ENCODE measurements at regions not wholly inside any gene's neighbourhood (a gene's known extent, or its start where the extent isn't known, plus 50 kb on each side); places are given as distances from the start of the nearest gene placed in this dataset.

DNA sequence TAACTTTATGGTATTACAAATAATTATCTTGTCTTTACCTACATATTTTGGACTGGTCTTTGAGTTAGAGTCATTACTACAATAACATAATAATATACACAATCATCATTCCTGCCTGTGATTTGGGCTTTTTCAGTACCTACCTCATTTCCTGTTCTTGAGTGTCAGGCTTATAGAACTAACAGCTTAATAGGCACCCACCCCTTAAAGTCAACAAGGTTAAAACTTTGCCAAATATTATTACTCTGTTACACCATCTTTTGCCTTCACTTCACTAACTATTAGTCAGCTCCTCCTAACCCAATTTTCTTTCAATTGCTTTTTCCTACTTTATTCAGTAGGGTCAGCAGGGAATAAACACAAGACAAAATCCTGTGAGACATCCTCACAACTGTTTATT is 488.7 kb upstream of the AGTR1 start (continued):
- TF ChIP-seq, protein P1, sequence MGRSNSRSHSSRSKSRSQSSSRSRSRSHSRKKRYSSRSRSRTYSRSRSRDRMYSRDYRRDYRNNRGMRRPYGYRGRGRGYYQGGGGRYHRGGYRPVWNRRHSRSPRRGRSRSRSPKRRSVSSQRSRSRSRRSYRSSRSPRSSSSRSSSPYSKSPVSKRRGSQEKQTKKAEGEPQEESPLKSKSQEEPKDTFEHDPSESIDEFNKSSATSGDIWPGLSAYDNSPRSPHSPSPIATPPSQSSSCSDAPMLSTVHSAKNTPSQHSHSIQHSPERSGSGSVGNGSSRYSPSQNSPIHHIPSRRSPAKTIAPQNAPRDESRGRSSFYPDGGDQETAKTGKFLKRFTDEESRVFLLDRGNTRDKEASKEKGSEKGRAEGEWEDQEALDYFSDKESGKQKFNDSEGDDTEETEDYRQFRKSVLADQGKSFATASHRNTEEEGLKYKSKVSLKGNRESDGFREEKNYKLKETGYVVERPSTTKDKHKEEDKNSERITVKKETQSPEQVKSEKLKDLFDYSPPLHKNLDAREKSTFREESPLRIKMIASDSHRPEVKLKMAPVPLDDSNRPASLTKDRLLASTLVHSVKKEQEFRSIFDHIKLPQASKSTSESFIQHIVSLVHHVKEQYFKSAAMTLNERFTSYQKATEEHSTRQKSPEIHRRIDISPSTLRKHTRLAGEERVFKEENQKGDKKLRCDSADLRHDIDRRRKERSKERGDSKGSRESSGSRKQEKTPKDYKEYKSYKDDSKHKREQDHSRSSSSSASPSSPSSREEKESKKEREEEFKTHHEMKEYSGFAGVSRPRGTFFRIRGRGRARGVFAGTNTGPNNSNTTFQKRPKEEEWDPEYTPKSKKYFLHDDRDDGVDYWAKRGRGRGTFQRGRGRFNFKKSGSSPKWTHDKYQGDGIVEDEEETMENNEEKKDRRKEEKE (IDR thresholded peaks at IDR 0.05), result no peak
- no peak for TF ChIP-seq CREB1 (IDR thresholded peaks at IDR 0.05; ENCODE audit: low read depth)
- no peak for TF ChIP-seq MYB (IDR thresholded peaks at IDR 0.05; ENCODE audit: borderline replicate concordance, low read depth, low read length)
- no peak for TF ChIP-seq SREBF1 (IDR thresholded peaks at IDR 0.05; ENCODE audit: low read length)

DNA sequence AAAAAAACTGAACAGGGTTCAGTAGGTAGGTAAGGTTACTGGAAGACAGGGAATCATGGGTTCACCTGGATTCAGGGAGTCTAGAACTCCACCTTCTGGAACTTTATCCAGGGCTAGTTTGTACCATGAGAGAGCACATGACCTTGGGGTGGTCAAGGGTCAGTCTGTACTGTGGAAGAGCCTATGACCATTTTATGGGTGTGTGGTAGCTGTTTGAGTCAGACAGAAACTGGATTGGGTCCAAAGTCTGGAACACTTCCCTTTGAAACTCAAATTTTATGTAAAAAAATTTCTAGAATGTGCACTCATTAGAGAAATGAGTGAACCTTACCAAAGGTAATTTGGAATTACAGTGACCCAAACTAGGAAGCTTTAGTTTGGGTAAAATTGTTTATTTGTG is 486.0 kb upstream of the AGTR1 start:
- Histone ChIP-seq H3K9ac (ENCODE audit: control insufficient read depth, insufficient read depth, low read length) (no peak overlapping the region), H3K9me3 (replicated peaks; ENCODE audit: control insufficient read depth, insufficient read depth, low read length) (no peaks in the 10 kb centered on the region; the same call in 2 of the 3 replicates), H3K36me3 (ENCODE audit: control insufficient read depth in 2 of 2, insufficient read depth in 2 of 2, low read length in 1 of 2) (no peaks in the 10 kb centered on the region), H3K79me2 (ENCODE audit: control insufficient read depth, insufficient read depth, low read length) (no peaks in the 10 kb centered on the region), H3K27ac (ENCODE audit: control insufficient read depth, insufficient read depth) (no peak overlapping the region), H3K4me1 (ENCODE audit: control insufficient read depth, insufficient read depth, low read length) (no peaks in the 10 kb centered on the region), H3K27me3 (replicated peaks in 1 of 2; ENCODE audit: control insufficient read depth in 2 of 2, insufficient read depth in 2 of 2, low read length in 1 of 2) (no peaks in the 10 kb centered on the region), H3K4me3 (no peak overlapping the region), H4K20me1 (ENCODE audit: control insufficient read depth, insufficient read depth) (no peaks in the 10 kb centered on the region), H3K4me2 (ENCODE audit: control insufficient read depth, insufficient read depth) (no peak overlapping the region), H2AFZ (ENCODE audit: control insufficient read depth, low read depth, low read length) (no peak overlapping the region)
- ATAC-seq (peak; percentile 88), DNase-seq (ENCODE audit: low read depth, low spot score) (no peak), FAIRE-seq (no peak)
- RAD21 ChIA-PET (ENCODE audit: unreplicated experiment), result no interaction called here
- POLR2A ChIA-PET, result no interaction called here
- in situ Hi-C loops (cut with MboI), result no loop called here
- SMC1A ChIA-PET (ENCODE audit: uncharacterized antibody, unreplicated experiment), result interaction anchor here (0.7 to 2.5 kb wide), 6 partner anchors 10 to 126 kb away, joined by 3 to 8 read pairs (median 4); no protein-coding TSS in a partner anchor
- no TSS peak for BruUV-seq (replicated peaks)
- CTCF ChIA-PET, result interaction anchor here (1.0 to 1.6 kb wide), 2 partner anchors 9 to 44 kb away, joined by 4 to 7 read pairs; no protein-coding TSS in a partner anchor
- intact Hi-C loops (cut with micrococcal nuclease; ENCODE audit: unreplicated experiment), result no loop called here
- TF ChIP-seq CREB1 (IDR thresholded peaks at IDR 0.05; ENCODE audit: low read depth), result no peak
- TF ChIP-seq SIX5 (IDR thresholded peaks at IDR 0.05; ENCODE audit: low read depth, low read length, severe bottlenecking), result no peak
- no peak for TF ChIP-seq RCOR1 (conservative IDR thresholded peaks at IDR 0.05; ENCODE audit: low read depth, low read length)
- TF ChIP-seq, protein P2, sequence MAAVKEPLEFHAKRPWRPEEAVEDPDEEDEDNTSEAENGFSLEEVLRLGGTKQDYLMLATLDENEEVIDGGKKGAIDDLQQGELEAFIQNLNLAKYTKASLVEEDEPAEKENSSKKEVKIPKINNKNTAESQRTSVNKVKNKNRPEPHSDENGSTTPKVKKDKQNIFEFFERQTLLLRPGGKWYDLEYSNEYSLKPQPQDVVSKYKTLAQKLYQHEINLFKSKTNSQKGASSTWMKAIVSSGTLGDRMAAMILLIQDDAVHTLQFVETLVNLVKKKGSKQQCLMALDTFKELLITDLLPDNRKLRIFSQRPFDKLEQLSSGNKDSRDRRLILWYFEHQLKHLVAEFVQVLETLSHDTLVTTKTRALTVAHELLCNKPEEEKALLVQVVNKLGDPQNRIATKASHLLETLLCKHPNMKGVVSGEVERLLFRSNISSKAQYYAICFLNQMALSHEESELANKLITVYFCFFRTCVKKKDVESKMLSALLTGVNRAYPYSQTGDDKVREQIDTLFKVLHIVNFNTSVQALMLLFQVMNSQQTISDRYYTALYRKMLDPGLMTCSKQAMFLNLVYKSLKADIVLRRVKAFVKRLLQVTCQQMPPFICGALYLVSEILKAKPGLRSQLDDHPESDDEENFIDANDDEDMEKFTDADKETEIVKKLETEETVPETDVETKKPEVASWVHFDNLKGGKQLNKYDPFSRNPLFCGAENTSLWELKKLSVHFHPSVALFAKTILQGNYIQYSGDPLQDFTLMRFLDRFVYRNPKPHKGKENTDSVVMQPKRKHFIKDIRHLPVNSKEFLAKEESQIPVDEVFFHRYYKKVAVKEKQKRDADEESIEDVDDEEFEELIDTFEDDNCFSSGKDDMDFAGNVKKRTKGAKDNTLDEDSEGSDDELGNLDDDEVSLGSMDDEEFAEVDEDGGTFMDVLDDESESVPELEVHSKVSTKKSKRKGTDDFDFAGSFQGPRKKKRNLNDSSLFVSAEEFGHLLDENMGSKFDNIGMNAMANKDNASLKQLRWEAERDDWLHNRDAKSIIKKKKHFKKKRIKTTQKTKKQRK (IDR thresholded peaks at IDR 0.05; ENCODE audit: low read depth, low read length), result no peak
- TF ChIP-seq TCF3 (IDR thresholded peaks at IDR 0.05; ENCODE audit: borderline replicate concordance, insufficient read depth, low read depth, low read length), result no peak
- TF ChIP-seq PAX8 (IDR thresholded peaks at IDR 0.05), result no peak
- TF ChIP-seq NR2F1 (conservative IDR thresholded peaks at IDR 0.05), result peak; percentile 93
- no peak for TF ChIP-seq MXI1 (IDR thresholded peaks at IDR 0.05; ENCODE audit: low read depth, low read length)
- no peak for TF ChIP-seq ZNF384 (IDR thresholded peaks at IDR 0.05; ENCODE audit: borderline replicate concordance, low read depth, low read length)
- no peak for TF ChIP-seq EZH2 (IDR thresholded peaks at IDR 0.05; ENCODE audit: borderline replicate concordance, control insufficient read depth, low read depth, low read length)
- no peak for TF ChIP-seq CHD4 (IDR thresholded peaks at IDR 0.05)
- peak; percentile 69; the same call in 1 of the 2 replicates for TF ChIP-seq ESRRA (IDR thresholded peaks at IDR 0.05; ENCODE audit: low read length)
- TF ChIP-seq, protein P3, sequence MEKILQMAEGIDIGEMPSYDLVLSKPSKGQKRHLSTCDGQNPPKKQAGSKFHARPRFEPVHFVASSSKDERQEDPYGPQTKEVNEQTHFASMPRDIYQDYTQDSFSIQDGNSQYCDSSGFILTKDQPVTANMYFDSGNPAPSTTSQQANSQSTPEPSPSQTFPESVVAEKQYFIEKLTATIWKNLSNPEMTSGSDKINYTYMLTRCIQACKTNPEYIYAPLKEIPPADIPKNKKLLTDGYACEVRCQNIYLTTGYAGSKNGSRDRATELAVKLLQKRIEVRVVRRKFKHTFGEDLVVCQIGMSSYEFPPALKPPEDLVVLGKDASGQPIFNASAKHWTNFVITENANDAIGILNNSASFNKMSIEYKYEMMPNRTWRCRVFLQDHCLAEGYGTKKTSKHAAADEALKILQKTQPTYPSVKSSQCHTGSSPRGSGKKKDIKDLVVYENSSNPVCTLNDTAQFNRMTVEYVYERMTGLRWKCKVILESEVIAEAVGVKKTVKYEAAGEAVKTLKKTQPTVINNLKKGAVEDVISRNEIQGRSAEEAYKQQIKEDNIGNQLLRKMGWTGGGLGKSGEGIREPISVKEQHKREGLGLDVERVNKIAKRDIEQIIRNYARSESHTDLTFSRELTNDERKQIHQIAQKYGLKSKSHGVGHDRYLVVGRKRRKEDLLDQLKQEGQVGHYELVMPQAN (conservative IDR thresholded peaks at IDR 0.05), result 0 out of 2 replicates have a peak, but pooled peaks have one; percentile 25
- TF ChIP-seq RAD21 (IDR thresholded peaks at IDR 0.05; ENCODE audit: insufficient read depth, low read depth, low read length), result no peak
